Tibial artery (tissue), 4 donors: ENCODE measurements at regions not wholly inside any gene's neighbourhood (a gene's known extent, or its start where the extent isn't known, plus 50 kb on each side); places are given as distances from the start of the nearest gene placed in this dataset.

Source experiments
- DNase-seq, 2 donors: peaks; one replicate each; pipeline ENCODE4 v3.0.0-alpha.2; 2019
- H3K27ac ChIP-seq, 2 donors: fragments of 200-600 bp; sonication (generic) in 1 of 2; 1 replicate in 1 of 2; 2 replicates in 1 of 2; pipeline ENCODE4 v1.5.1; 2018 to 2019; ENCODE audit warnings: mild to moderate bottlenecking in 1 of 2
- H3K27me3 ChIP-seq, 2 donors: fragments of 200-600 bp; sonication (generic) in 1 of 2; one replicate each; pipeline versions ENCODE4 v1.5.1 to v1.6.0; 2016 to 2019
- H3K36me3 ChIP-seq, 3 donors: fragments of 200-600 bp; sonication (generic) in 2 of 3; one replicate each; pipeline ENCODE4 v1.5.1; 2016 to 2019; ENCODE audit warnings: mild to moderate bottlenecking in 2 of 3
- H3K4me1 ChIP-seq, 4 donors: fragments of 200-600 bp; sonication (generic) in 2 of 4; 1 replicate in 3 of 4; 2 replicates in 1 of 4; pipeline ENCODE4 v1.5.1; 2016 to 2019
- H3K4me3 ChIP-seq, 2 donors: fragments of 200-600 bp; sonication (generic) in 1 of 2; 1 replicate in 1 of 2; 2 replicates in 1 of 2; pipeline ENCODE4 v1.5.1; 2018 to 2019; ENCODE audit warnings: mild to moderate bottlenecking in 2 of 2
- H3K9me3 ChIP-seq, 3 donors: fragments of 200-600 bp; sonication (generic) in 1 of 3; one replicate each; pipeline ENCODE4 v1.5.1; 2016 to 2019
- intact Hi-C: fragments of 100-400 bp; cut with DNase I; formaldehyde crosslinking; loops from one replicate; pipeline ENCODE4 v1.15.0; 2023; ENCODE audit warnings: low total_unique reads
- TF ChIP-seq, protein P1 (sequence below), 2 experiments: fragments of 200-600 bp in 1 of 2; fragments of 450-650 bp in 1 of 2; IDR thresholded peaks; one replicate each; pipeline ENCODE4 v1.5.1; 2017 to 2019; ENCODE audit warnings: antibody characterized with exemption in 2 of 2, mild to moderate bottlenecking in 1 of 2, moderate library complexity in 1 of 2

- Histone ChIP-seq H3K9me3 (no peaks in the 10 kb centered on the region), H3K27me3 (no peaks in the 10 kb centered on the region), H3K36me3 (peaks cover 27 to 60% (median 45%) of the 10 kb centered on the region in 3 donors), H3K4me1 (no peaks in the 10 kb centered on the region), H3K27ac (no peak overlapping the region), H3K4me3 (no peak overlapping the region)
- TF ChIP-seq, protein P1, sequence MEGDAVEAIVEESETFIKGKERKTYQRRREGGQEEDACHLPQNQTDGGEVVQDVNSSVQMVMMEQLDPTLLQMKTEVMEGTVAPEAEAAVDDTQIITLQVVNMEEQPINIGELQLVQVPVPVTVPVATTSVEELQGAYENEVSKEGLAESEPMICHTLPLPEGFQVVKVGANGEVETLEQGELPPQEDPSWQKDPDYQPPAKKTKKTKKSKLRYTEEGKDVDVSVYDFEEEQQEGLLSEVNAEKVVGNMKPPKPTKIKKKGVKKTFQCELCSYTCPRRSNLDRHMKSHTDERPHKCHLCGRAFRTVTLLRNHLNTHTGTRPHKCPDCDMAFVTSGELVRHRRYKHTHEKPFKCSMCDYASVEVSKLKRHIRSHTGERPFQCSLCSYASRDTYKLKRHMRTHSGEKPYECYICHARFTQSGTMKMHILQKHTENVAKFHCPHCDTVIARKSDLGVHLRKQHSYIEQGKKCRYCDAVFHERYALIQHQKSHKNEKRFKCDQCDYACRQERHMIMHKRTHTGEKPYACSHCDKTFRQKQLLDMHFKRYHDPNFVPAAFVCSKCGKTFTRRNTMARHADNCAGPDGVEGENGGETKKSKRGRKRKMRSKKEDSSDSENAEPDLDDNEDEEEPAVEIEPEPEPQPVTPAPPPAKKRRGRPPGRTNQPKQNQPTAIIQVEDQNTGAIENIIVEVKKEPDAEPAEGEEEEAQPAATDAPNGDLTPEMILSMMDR (IDR thresholded peaks at IDR 0.05), result no peak
- intact Hi-C loops, result no loop called here
- DNase-seq, result peak in 1 of 2 donors; percentile 14
Measured at GRCh38 chr16:27706866-27707685, 157.1 kb downstream of the KATNIP start.

GRCh38 chr16:27708651-27709050, 158.7 kb downstream of the KATNIP start:
- Histone ChIP-seq H3K9me3 (no peaks in the 10 kb centered on the region), H3K27me3 (no peaks in the 10 kb centered on the region), H3K4me3 (no peak overlapping the region), H3K36me3 (peaks cover 27 to 52% (median 48%) of the 10 kb centered on the region in 3 donors), H3K4me1 (no peaks in the 10 kb centered on the region), H3K27ac (no peak overlapping the region)
- peak; percentile 13 to 15 for DNase-seq
- TF ChIP-seq, protein P1 (IDR thresholded peaks at IDR 0.05), result no peak
- intact Hi-C loops, result no loop called here

- TF ChIP-seq, protein P1 (IDR thresholded peaks at IDR 0.05), result no peak
- Histone ChIP-seq H3K9me3 (no peaks in the 10 kb centered on the region), H3K4me1 (no peaks in the 10 kb centered on the region), H3K27me3 (no peaks in the 10 kb centered on the region), H3K27ac (no peak overlapping the region), H3K4me3 (no peak overlapping the region), H3K36me3 (peaks cover 15 to 27% (median 27%) of the 10 kb centered on the region in 3 donors)
- DNase-seq, result no peak
- intact Hi-C loops, result no loop called here
Measured at GRCh38 chr16:27712251-27712711, 162.3 kb downstream of the KATNIP start.

DNA sequence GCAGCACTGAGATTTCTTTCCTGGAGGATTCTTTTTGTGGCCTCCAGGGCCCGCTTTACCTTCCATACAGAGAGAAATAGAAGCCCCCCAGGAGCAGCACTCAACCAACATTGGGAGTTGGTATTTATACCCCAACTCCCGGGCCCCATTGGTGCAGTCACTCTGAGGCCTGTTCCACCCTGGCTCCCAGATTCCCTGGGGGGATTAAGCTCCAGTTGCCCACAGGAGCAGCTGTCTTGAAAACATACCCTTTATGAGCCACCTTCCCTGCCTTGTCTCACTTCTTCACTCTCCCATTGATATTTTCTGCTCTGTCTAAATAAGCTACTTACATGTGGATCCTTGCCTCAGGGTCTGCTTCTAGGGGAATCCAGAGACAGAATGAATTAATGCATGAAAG, 167.8 kb downstream of the KATNIP start:
- peaks cover 0 to 6% (median 3%) of the 10 kb centered on the region in 3 donors for H3K36me3 ChIP-seq
- no peaks in the 10 kb centered on the region for H3K27me3 ChIP-seq
- no peak overlapping the region for H3K27ac ChIP-seq
- no peaks in the 10 kb centered on the region for H3K4me1 ChIP-seq
- intact Hi-C loops, result no loop called here
- no peak overlapping the region for H3K4me3 ChIP-seq
- no peaks in the 10 kb centered on the region for H3K9me3 ChIP-seq
- no peak for DNase-seq
- TF ChIP-seq, protein P1 (IDR thresholded peaks at IDR 0.05), result no peak

DNA sequence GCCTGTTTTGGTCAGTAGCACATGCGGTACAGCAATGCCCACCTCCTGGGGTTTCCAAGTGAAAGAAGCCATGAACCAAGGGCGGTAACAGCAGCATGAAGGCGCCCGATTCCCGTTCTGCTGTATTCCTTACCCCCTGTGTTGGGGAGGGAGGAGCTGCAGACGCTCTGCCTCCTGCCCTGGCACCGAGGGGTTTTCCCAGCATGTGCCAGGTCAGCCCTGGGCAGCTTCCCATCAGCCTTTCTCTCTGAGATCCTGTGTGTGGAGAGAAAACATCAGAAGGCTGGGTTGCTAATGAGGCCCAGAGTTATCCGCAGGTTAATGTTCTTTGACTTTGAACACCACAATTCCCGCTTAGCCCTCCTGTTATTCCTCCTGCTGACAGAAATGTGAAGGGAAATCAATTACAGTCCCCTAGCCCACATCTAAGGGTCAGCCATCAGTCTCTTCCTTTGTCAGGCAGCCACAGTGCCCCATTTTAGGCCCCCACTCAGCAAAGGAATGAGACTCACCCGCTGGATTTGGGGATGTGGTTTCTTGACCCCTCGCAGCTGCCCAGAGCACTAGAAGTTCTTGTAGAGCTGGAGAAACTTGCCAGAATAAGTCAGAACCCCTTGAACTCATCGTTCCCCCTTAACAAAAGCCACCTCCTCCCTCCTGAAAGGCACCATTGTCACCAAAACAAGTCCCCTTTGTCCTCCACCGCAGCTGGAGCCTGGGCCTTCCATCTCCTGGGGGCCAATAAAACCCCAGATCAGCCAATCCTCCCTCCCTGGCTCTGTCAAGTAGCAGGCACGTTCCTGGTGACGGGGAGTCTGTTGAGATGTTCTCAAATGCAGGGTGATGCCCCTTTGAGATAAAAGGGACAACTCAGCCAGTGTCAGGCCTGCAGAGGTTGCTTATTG, 168.5 kb downstream of the KATNIP start:
- Histone ChIP-seq H3K27ac (no peak overlapping the region), H3K9me3 (no peaks in the 10 kb centered on the region), H3K4me1 (peaks cover 0 to 3% (median 1%) of the 10 kb centered on the region in 4 donors), H3K36me3 (peaks cover 0 to 6% (median 6%) of the 10 kb centered on the region in 3 donors), H3K27me3 (no peaks in the 10 kb centered on the region), H3K4me3 (no peak overlapping the region)
- intact Hi-C loops, result no loop called here
- TF ChIP-seq, protein P1 (IDR thresholded peaks at IDR 0.05), result no peak
- DNase-seq, result no peak
